Fibroblast of lung (primary cell): ENCODE measurements at regions not wholly inside any gene's neighbourhood (a gene's known extent, or its start where the extent isn't known, plus 50 kb on each side); places are given as distances from the start of the nearest gene placed in this dataset.
"Not testable (repeated sequence)": the region's sequence is repeated elsewhere in the genome, so short reads cannot be mapped to it uniquely, and the experiment has no call there.

Experiments
- EZH2 ChIP-seq: IDR thresholded peaks from 2 replicates; pipeline ENCODE4 v1.5.1; 2012; ENCODE audit warnings: low read length, control low read depth, mild to moderate bottlenecking; ENCODE audit errors: missing control alignments
- TF ChIP-seq, protein P1 (sequence below), 2 donors: IDR thresholded peaks in 1 of 2; conservative IDR thresholded peaks in 1 of 2; 1 replicate in 1 of 2; 2 replicates in 1 of 2; pipeline ENCODE4 v1.5.1; 2011 to 2012; ENCODE audit warnings: low read length in 2 of 2, control low read depth in 1 of 2, inconsistent platforms in 1 of 2, low read depth in 1 of 2, mild to moderate bottlenecking in 1 of 2

DNA sequence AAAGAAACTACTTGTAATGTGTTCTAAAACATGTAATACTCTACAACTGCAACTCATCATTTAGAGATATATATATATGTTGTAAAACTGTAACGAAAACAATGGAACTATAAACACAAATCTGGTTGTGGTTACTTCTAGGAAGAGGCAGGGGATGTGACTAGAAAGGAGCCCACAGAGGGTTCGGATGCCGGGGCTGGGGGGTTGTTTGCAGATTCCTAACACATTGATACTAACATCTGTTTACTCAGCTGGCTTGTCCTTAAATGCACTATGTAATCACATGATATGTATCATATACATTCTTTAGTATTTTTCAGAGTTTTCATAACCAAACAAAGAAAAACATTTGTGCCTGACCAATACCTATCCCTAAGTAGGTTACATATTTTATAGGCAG lies 160.5 kb upstream of the VIPR2 start:
- TF ChIP-seq, protein P1, sequence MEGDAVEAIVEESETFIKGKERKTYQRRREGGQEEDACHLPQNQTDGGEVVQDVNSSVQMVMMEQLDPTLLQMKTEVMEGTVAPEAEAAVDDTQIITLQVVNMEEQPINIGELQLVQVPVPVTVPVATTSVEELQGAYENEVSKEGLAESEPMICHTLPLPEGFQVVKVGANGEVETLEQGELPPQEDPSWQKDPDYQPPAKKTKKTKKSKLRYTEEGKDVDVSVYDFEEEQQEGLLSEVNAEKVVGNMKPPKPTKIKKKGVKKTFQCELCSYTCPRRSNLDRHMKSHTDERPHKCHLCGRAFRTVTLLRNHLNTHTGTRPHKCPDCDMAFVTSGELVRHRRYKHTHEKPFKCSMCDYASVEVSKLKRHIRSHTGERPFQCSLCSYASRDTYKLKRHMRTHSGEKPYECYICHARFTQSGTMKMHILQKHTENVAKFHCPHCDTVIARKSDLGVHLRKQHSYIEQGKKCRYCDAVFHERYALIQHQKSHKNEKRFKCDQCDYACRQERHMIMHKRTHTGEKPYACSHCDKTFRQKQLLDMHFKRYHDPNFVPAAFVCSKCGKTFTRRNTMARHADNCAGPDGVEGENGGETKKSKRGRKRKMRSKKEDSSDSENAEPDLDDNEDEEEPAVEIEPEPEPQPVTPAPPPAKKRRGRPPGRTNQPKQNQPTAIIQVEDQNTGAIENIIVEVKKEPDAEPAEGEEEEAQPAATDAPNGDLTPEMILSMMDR (conservative IDR thresholded peaks at IDR 0.05 in 1 of 2, IDR thresholded peaks at IDR 0.05 in 1 of 2; ENCODE audit: low read depth in 1 of 2, low read length in 2 of 2) = not testable (repeated sequence)
- TF ChIP-seq EZH2 = not testable (repeated sequence)
